Left lung (tissue), 4 donors: ENCODE measurements at regions not wholly inside any gene's neighbourhood (a gene's known extent, or its start where the extent isn't known, plus 50 kb on each side); places are given as distances from the start of the nearest gene placed in this dataset.

ENCODE experiments used
- ATAC-seq: fragments of 200-7000 bp; cut with Tn5 transposase; one replicate; pipeline ENCODE4 v1.9.1; 2020; ENCODE audit warnings: moderate library complexity
- DNase-seq, 4 donors: peaks; one replicate each; pipeline ENCODE4 v3.0.0-alpha.2; 2013 to 2020
- H3K27ac ChIP-seq, 2 donors: fragments of 200-600 bp; sonication (generic) in 1 of 2; one replicate each; pipeline versions ENCODE4 v1.5.0 to v1.8.0; 2020 to 2021
- H3K27me3 ChIP-seq, 2 donors: fragments of 200-600 bp; sonication (generic) in 1 of 2; one replicate each; pipeline versions ENCODE4 v1.5.0 to v1.8.0; 2020 to 2021
- H3K36me3 ChIP-seq, 2 donors: fragments of 200-600 bp; sonication (generic) in 1 of 2; one replicate each; pipeline versions ENCODE4 v1.5.0 to v1.8.0; 2020 to 2021
- H3K4me1 ChIP-seq, 2 donors: fragments of 200-600 bp; one replicate each; pipeline ENCODE4 v1.8.0; 2021
- H3K4me3 ChIP-seq, 2 donors: fragments of 200-600 bp; sonication (generic) in 1 of 2; one replicate each; pipeline versions ENCODE4 v1.5.0 to v1.8.0; 2020 to 2021; ENCODE audit warnings: mild to moderate bottlenecking in 1 of 2
- H3K9me3 ChIP-seq, 2 donors: fragments of 200-600 bp; sonication (generic) in 1 of 2; one replicate each; pipeline versions ENCODE4 v1.5.0 to v1.8.0; 2020 to 2021
- CTCF ChIP-seq, 2 donors: fragments of 200-600 bp; sonication (generic) in 1 of 2; IDR thresholded peaks; one replicate each; pipeline versions ENCODE4 v1.5.0 to v1.8.0; 2021; ENCODE audit warnings: antibody characterized with exemption in 2 of 2
- intact Hi-C, 2 donors: fragments of 100-400 bp; cut with DNase I; formaldehyde crosslinking; loops; one replicate each; pipeline versions ENCODE4 v1.11.2 to v1.14.2; 2022
- donor health status: DM: no; HTN: yes; CAD: no.
- donor health status: DM: no; HTN: no; CAD: no.

GRCh38 chr1:116857092-116857491 lies 52.6 kb upstream of the PTGFRN start:
- no peak for TF ChIP-seq CTCF (IDR thresholded peaks at IDR 0.05)
- no peaks in the 10 kb centered on the region for H3K9me3 ChIP-seq
- no peak overlapping the region for H3K27ac ChIP-seq
- peaks cover 5 to 21% of the 10 kb centered on the region in 2 donors for H3K4me1 ChIP-seq
- intact Hi-C loops = no loop called here
- H3K36me3 ChIP-seq = no peaks in the 10 kb centered on the region
- no peak for DNase-seq
- ATAC-seq = no peak
- no peaks in the 10 kb centered on the region for H3K27me3 ChIP-seq
- H3K4me3 ChIP-seq = no peak overlapping the region
